ENCODE measurements at regions not wholly inside any gene's neighbourhood (a gene's known extent, or its start where the extent isn't known, plus 50 kb on each side); places are given as distances from the start of the nearest gene placed in this dataset.
"Not testable (repeated sequence)": the region's sequence is repeated elsewhere in the genome, so short reads cannot be mapped to it uniquely, and the experiment has no call there.

GRCh38 chr20:41783423-41784208, 165.4 kb upstream of the CHD6 start:
- DNase-seq = no peak

- DNase-seq = no peak
These were observed 164.7 kb upstream of the CHD6 start for GRCh38 chr20:41782730-41783406.

DNA sequence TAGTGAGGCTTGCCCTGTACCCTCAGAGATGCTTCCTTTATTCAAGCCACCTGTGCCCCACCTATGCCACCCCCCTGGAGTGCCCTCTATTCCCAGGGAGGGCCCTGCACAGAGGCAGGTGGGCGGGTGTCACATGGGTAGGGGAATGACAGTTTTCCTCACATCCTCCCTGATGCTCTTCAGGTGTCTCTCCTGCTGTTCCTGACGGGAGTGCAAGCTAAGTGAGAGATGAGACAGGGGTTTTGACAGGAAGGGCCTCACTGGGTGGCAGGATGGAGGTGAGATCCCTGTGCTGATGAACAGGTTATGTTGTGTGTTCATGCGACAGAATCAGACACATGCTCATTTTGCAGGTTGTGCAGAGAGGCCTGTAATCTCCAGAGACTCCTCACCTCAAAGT, 164.1 kb upstream of the CHD6 start:
- DNase-seq = no peak

DNA sequence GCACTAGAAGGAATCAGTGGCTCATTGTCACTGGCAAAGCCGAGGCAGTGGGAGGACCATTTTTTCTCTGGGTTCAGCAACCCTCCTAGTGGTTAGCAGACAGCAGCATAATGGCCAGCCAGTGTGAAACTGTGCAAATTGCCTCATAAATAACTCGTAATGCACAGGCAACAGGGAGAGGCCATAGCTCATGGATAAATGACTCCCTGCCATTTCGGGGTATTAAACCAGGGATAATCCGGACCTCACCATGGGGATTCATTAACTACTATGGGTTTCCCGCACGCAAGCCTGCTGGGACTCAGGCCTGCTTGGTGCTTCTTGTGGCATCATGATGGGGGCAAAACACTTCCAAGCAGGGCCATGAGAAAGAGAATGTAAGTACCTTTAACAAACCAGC, 158.2 kb upstream of the CHD6 start:
- DNase-seq = no peak

GRCh38 chr20:41774291-41774690, 156.1 kb upstream of the CHD6 start:
- DNase-seq = no peak

DNA sequence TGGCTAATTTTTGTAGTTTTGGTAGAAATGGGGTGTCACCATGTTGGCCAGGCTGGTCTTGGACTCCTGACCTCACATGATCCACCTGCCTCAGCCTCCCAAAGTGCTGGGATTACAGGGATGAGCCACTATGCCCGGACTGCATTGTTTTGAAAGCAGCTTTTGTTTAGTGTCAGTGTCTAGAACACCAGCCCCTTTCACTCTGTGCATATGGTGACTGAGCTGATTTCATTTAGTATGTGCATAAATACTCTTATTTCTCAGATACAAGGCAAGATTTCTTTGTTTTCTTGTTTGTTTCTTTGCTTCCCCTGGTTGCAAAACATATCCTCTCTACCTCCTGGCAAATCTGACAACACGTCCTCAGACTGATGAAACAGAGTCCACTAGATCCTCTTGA, 152.8 kb upstream of the CHD6 start:
- DNase-seq = no peak

GRCh38 chr20:41770427-41770826, 152.2 kb upstream of the CHD6 start:
- no peak for DNase-seq

DNA sequence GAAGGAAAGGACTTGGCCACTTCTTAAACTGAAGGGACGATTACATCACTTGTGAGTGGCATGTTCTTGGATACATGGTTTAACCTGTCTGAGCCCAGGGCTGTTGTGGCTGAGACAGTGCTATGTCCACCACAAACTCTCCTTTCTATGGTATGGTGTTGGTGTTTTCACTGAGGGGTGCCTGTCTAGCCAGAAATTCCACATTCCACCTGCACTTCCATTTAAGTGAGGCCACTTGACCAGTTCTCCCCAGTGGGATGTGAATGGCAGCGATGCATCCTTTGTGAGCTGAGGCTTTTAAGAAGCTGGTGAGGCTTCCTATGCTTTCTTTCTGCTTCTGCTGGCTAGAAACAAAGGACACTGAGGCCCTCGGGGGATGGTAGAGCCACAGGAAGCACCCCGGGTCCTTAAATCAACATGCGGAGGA, 151.4 kb upstream of the CHD6 start:
- no peak for DNase-seq

GRCh38 chr20:41750137-41750536, 132.0 kb upstream of the CHD6 start:
- no peak for DNase-seq

DNA sequence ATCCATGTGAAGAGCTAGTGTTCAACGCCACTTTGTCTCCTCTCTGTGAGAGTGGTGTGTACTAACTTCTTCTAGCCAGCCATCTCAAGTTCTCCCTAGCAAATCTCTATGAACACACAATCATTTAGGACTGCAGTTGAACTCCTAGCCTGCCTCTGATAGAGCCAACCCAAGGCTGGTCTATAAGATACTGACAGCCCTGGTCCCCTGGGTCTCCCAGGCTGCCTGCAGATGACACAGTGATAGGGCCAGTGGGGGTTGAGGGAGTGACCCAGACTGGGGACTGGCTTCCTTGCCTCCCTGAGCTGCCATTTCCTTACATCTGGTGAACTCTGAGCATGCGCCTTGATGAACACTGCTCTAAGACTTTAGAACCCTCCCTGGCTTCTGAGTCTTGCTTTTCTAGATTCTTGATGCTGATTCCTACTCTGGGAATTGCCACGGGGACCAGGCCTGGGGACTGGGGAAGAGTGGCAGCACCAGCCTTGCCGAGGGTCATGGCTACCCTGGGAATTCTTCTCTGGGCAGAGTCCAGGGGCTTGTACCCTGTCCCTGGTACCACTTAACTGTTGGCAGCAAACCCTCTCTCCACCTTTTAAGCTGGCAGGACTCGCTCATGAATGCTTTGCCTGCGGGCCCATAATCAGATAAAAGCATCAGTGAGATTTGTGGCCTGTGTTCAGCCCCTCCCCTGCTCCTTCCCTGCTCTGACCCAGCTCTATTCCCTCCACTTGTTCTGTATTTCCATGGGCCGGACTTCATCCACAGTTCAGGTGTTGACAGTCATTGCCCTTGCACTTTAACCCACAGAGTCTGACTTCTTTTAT, 130.8 kb upstream of the CHD6 start:
- no peak for DNase-seq

DNA sequence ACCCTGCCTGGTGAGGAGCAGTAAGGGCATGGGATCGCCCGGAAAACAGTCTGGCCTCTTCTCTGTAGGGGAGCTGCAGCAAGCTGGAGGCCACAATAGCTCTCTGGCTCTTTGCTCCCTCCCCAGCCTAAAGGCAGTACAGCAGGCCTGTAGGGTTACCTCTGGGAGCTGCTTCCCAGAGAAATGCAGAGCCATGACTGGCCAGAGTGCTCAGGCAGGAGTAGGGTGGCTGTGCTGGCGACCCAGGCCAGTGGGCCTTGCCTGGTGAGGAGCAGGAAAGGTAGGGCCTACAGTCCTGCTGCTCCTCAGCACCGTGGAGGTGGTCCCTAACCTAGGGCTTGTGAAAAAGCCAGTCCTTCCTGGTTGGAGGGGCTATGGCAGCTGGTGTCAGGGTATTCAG, 129.9 kb upstream of the CHD6 start:
- DNase-seq = no peak

- no peak for DNase-seq
These were observed 129.0 kb upstream of the CHD6 start for GRCh38 chr20:41747226-41747625.

DNA sequence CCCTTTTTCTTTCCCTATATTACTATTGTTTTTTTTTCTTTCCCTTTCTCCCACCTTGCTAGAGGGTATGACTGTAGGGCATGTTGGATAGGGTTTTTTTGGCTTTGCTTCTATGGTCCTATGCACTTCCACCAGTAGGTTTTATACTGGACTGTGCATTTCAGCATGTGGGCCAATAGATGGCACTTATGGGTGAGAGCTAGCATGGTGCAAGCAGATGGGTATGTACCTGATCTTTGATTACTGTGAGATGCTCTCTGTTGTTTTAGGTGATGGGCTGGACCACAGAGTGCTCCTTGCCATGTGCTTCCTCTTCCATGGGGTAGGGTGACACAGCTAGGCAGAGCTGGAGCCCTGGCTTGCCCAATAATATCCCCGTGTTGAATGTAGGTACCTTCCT, 128.5 kb upstream of the CHD6 start:
- DNase-seq = no peak

DNA sequence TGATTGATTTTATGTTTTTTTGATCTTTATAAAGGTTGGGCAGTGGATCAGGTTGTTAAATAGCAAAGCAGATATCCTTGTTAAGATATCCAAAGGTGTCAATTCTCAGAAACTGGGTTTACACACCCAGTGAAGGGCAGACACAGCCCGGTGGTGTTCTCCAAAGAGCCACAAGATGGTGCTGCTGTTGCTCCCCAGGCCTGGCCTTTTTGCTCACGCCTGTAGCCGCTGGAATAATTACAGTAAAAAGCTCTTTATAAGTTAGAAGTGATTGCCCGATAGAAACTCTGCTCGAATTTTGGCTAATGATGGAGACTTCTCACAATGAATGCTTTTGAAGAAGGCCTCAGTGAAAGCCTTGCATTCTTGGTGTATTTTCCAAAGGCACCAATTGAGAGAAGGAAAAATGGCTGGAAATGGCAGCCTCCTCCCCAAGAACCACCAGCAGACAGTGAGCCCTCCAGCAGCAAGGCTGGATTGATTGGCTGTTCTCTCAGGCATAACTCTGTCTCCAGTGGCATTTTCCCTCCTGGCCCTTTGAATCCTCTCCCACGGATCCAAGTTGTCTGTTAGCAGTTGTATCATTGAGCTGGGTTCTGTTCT, 120.5 kb upstream of the CHD6 start:
- DNase-seq = no peak

- no peak for DNase-seq
These were observed 117.8 kb upstream of the CHD6 start for GRCh38 chr20:41735949-41736348.

DNA sequence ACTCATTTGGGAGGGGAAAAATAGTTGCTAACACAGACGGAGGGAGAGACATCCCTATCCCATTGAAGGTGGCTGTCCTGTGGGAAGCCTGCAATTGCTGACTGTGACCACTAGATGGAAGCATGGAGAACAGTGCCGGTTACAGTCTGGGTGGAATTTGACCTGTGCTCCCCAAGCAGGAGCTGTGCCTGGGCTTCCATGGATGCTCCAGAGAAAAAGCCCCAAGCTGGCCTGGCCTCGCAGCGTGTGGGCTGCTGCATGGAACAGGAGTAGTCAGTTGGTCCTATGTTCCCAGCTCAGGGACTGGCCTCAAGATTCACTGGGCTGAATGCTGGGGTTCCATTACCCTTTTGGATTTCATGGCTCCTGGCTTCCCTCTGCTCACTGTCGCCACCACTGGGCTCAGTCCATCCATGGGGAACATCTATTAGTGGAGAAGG, 116.3 kb upstream of the CHD6 start:
- no peak for DNase-seq

GRCh38 chr20:41733151-41733550, 115.0 kb upstream of the CHD6 start:
- DNase-seq = no peak

GRCh38 chr20:41731198-41731597, 113.0 kb upstream of the CHD6 start:
- not testable (repeated sequence) for DNase-seq

GRCh38 chr20:41727681-41728080, 109.5 kb upstream of the CHD6 start:
- not testable (repeated sequence) for DNase-seq

DNA sequence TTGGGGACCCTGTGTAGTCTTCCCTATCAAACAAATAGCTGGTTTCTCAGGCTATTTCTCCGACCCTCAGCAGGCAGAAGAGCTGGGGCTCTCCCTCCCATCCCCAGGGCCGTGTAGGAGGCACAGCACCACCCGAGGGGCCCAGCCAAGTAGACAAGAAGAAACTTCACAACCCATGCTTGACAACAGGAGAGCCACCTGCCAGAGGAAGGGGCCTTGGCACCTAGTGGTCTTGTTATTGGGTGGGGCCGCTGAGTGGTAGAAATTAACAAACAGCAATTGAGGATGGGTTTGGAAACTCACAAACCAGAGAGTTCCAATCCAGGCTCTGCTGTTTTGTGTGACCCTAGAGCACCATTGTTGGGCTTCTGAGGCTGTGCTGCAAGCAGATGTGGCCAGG, 108.5 kb upstream of the CHD6 start:
- no peak for DNase-seq

DNA sequence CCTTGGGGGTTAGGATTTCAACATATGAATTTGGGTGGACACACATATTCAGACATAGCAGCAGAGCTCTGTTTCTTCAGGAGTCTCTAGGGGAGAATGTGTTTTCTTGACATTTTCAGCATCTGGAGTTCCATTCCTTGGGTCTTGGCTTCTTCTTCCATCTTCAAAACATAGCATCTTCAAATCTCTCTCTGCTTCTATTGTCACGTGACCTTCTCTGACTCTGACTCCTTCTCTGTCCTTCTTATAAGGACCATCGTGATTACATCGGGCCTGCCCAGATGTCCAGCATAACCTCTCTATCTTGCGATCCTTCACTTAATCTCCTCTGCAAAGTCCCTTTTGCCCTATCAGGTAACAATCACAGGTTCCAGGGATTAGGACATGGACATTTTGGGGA, 101.0 kb upstream of the CHD6 start:
- no peak for DNase-seq

DNA sequence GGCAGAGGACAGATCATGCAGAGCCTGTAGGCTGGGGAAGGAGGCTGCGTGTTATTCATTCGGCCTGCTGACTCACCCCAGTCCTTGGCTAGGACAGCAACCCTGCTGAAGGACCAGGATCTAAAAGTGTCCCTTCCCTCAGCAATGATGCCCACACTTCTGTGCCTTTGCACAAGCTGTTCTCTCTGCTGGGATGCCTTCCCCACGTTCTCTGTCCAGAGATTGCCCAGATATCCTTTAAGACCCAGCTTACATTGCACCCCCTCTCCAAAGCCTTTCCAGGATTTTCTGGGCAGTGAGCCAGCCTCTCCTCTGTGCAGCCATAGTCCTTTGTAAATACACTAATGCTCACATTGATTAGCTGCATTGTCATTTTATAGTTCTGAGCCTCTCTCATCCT, 99.3 kb upstream of the CHD6 start:
- no peak for DNase-seq

GRCh38 chr20:41716911-41717310, 98.7 kb upstream of the CHD6 start:
- no peak for DNase-seq
